CD1c-positive myeloid dendritic cell (primary cell): ENCODE measurements at regions not wholly inside any gene's neighbourhood (a gene's known extent, or its start where the extent isn't known, plus 50 kb on each side); places are given as distances from the start of the nearest gene placed in this dataset.

Source experiments
- DNase-seq: peaks from one replicate; pipeline ENCODE4 v3.0.0-alpha.2; 2016; ENCODE audit errors: extremely low spot score

DNA sequence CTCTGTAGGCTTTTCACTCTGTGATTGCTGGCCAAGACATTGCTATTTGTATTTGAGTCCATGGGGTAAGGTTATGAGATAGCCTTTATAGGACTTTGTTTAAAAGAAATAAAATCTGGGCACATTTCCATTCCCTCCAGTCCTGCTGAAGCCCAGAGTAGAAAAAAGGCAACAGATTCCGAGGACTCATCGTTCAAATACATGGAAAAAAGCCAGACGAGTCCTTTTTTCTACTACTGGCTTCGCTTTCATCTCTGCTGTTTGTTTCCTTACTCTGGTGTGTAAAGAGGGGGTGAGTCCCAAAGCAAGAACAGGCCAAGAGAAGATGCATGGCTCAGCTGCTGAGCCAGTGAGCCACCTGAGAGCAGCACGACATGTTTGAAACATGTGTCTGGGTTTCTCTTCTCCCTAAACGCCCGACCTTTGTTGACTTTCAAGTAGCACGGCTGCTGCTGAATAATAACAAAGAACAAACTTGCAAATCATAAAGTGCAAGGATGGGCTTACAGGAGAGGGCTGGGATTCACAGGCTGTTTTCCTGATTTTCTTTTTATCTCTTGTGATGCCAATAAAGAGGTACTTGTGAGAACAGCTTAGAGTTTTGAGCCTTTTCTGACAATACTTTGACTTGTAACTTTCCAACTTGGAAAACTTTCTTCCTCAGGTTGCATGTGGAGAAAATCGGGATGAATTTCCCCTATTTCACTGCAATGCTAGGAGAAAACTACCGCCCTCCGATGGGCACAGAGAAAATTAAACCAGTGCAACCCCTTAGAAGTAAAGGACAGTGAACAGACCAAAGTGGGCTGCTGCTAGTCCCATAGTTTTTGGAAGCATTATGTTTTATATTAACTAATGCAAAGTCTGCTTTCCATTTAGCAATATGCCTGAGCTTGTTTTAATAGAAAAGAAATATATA, 195.2 kb upstream of the RAG2 start:
- no peak for DNase-seq

DNA sequence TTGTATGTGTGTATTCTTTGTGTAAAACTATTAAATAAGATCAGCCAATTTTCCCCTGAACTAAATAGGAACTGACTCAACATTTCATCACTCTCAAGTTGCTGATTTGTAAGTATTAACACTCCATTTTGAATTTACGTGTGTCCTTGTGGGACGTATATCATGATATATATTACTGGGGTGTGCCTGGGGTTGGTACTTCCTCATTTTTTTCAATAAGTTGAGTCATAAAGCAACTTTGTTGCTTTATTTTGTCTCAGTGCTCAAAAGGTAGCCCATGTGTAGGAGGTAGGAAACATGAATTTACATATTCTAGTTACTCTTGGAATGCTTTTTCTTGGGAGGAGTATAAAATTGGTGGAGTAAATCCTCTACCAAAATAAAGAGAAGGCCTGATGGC, 193.9 kb upstream of the RAG2 start:
- no peak for DNase-seq

DNA sequence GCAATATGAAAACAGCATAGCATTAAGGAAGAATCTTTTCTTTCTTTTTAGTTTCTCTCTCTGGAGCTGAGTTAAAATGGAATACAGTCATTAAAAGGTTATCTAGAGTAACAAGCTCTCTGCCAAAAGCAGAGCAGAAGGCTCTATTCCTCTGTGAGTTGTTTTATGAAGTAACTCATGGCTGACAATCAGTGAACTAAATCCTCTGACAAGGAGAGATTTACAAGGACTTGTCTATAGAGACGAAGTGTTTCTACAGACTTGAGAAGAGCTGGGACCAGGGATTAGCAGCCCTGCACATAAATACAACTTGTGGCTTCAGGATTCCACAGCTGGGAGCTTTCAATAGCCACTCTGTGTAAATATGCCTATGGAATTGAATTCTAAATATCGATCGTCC, 192.5 kb upstream of the RAG2 start:
- no peak for DNase-seq

DNA sequence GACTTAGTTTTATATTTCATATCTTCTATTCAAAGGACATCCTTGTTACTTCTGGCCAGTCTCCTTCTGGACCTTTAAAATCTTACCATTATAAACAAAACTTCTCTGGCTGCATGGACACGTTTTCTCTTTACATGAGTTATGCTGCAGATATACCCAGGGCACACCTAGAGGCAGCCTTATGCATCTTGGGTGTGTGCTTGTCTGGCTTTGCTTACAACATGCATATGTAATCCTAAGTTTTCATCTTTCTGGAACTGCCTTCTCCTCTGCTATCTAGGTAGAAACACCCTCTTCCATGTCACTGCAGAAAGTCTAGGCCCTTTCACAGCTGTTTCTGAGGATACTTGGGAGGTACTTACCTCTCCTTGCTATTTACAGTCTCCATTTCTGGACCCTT, 185.8 kb upstream of the RAG2 start:
- DNase-seq: no peak

DNA sequence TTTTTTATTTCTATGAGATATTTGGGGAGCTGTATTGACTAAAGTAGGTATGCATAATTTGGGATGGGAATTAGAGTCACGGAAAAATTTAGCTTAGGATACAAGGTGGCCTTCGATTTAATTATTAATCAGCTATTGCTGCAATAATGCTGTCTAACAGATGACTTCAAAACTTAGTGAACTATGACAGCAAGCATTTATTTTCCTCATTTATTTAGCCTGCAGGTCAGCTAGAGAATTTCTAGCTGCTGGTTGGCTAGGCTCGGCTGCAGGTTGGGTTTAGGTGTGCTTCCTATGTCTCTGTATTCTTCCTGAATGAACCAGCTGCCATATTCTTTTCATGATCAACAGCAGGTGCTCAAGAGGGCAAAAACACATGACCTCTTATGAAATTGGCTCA, 181.8 kb upstream of the RAG2 start:
- DNase-seq: no peak

DNA sequence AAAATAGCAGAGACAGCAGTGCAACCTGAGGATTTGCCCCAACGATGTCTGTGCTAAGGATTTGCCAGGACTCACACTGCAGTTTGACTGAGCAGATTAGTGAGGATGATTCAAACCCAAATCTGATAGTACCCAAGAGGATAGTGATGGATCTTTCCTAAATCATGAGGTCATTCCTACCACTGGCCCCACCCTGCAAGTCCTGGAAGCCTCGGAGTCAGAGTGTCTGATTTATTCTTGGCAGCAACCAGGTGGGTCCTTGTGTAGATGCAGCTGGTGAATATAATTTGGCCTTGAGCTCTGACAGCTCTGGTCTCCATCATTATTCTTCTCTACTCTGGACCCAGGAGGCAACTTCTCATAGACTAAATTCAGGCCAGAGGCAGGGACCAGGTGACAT, 179.3 kb upstream of the RAG2 start:
- DNase-seq: no peak

DNA sequence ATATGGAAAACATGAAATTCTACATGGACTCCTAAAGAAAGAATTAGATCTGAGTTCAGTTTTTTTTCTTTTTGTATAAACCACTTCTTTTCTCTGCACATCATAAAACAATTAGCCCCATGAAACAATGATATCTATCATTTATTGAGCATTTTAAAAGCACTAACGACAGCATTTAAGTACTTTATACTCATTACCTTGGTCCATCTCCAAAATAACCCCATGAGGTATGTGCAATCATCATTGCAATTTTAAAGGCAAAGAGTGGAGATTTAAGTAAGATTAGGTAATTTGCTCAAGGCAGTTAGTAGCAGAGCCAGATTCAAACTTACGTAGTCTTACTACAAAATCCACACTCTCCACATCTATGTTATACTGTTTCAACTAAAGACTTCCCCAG, 177.7 kb upstream of the RAG2 start:
- DNase-seq: no peak

DNA sequence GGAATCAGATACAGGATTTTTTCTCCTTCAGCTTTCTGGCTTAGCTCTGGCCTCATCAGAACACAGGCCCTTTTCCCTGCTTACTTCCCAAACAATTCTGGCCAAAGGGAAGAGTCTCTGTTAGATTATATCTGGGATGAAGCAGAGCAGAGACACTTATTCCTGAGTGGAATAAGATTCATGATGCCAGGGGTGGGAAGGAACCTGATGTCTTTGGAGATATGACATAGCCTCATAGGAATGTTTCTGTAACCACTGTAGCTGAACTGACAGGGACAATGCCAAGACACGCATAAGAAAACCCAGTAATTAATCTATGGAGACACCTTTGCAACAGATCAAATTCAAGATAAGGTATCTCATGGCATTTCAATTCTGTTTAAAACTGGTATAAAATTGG, 177.1 kb upstream of the RAG2 start:
- no peak for DNase-seq

DNA sequence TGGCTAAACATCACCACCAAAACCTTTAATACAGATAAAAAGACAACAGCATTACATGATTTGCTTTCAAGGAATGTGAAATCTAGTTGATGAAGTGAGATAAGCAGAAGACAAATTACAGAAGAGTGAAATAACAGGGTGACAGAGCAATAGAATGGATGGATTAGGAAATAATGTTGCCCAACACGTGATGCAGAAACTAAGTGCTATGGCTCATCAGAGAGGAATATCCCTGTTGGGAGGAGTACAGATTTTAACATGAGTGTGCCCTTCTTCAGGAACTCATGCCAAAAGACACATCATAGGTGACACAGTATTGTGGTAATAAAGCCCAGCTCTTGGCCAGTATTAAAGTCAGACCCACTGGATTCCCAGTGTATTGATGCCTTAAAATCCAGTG, 176.6 kb upstream of the RAG2 start:
- DNase-seq: no peak

DNA sequence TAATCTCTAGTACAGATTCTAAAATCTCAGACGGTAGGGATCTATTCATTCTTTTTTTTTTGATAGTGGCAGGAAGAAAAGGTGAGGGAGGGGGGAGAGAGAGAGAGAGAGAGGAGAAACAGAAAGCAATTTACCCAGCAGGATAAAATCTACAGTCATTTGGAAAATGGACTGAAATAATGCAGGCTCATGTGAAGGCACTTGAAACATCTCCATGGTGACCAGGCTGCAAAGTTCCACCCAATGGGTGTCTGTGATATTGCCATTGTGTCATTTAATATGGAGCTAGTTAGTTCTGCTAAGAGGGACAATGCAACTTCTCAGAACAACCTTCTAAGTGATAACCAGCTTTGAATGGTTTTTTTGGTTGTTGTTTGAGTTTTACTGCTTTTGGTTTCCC, 165.2 kb upstream of the RAG2 start:
- DNase-seq: no peak

DNA sequence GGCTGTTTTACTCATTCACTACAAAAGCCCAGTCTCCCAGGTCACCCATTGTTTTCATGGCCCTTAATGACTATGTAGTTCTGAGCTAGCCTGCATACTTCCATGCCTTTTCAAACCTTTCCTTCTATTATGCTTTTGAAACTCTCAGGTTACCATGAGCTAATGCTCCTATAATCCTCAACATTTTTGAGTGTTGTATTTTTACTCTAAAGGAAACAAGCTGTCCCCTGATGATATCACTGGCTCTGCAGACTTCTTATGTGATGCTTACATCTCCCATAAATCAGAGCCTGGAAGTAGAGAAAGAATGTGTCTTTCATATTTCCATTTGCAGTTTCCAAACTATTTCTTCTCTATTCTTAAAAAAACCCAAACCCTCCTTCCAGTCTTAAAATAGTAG, 159.0 kb upstream of the RAG2 start:
- DNase-seq: no peak

DNA sequence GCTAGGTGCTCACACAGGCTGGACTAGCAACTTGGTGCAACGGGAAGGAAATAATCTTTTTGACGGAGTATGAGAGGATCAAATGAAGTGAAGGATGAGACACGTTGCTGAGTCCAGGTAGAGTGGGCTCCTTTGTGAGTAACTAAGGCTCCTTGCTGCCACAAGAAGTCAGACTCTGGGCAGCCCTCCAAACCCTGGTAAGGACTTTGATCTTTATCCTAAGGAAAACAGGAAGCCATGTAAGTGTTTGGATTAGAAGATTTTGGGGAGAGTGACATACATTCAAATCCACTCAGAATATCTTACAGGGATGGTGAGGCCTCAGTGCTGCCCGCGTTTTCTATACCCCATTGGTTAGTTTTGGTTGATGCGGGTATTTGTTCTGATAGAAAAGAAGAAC, 155.9 kb upstream of the RAG2 start:
- DNase-seq: no peak

DNA sequence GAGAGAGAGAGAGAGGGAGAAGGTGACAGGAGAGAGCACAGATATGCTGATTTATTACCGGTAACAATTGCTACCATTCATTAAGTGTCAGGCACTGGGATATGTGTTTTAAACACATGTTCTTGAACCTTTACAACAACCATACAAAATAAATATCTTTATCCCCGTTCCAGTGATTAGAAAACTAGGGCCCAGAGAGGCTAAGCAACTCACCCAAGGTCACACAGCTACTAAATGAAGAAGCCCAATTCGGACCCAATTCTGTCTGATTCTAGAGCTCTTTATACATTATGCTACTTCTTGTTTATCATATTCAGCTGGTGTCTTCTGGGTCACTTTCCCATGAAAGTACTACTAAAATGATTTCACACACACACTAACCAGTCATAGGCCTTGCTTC, 154.0 kb upstream of the RAG2 start:
- DNase-seq: no peak

DNA sequence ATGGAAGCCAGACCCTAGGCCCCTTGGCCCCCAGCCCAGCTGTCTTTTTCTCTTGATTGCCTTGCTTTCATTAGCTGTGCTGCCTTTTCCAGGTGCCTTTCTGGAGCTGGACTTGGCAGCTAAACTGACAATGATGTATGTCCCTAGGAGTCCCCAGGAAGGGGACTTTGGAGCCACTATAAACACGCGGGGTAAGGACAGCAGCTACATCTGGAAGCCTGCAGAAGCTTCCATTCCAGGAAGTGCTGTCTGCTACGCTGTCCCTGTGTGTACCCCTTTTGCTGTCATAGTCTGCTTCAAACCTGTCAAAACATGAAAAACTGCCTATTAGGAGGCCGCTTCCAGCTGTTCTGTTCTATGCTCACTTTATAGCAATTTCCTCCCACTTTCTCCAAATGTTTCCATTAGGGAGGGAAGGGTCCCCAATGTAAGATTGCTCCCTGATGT, 153.3 kb upstream of the RAG2 start:
- DNase-seq: no peak

DNA sequence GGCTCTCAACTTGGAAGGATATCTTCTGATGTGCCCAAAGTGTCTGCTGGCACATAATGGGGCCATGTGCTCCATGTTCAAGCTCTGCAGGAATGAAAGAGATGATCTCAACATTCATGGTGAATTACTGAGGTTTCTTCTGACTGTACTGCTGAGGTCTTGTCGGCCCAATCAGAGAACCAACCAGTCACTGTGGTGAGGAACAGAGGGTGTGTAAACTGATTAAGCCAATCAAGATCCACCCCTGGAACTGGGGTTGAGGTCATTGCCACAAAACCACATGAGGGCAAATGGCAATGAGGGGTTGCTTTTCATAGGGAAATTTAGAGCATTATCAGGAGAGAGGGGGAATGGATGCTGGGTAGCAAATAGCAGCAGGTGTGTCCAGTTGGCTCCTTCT, 152.3 kb upstream of the RAG2 start:
- no peak for DNase-seq

DNA sequence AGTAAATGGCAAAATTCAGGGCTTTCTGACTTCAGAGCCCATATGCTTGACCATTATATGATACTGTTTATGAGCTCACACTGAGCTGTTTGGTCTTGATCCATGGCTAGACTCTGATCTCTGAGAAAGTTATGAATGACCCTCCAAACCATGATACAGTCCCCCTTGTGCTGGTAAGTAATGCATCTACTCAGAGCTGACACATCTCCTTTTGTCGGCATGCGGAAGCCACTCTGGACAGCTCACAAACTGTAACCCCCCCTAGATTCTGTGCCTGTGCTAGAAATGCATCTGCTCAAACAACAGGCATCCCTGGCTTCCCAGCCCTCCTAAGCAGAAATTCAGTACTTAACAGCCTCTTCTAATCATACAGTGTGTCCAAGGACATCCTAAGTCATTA, 150.8 kb upstream of the RAG2 start:
- DNase-seq: no peak

DNA sequence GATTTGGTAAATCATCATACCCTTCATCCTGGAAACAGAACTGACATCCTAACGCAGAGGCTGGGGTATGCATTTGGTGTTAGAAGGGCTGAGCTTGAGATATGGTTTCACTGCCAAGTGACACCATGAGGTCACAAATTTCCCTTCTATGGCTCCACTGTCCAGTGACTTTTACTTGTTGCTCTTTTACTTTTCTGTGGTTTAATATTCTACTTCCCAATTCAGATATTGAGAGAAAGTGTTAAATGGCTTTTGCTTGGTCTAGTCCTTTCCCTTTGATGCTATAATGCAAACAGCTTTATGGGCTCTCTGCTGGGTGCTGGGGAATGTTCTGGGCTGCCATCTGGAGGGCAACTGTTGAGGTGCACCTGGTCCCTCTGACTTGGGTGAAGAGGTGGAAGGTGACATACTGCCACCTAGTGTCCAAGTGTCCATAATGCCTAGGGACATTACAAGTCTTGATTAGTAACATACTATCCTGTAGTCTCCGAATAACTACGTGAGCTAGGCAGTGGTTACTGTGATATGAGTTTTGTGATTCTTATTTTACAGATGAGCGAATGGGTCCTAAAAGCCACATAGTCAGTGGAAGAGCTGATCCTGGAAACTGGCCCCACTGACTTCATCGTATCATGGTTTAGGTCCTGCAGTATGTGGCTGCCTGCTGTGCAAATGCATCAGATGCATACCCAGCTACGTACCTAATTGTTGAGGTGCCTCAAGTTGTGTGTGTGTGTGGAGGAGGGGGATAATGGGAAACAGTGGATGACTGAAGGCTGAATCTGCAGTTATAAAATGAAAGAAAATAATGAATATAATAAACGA, 149.1 kb upstream of the RAG2 start:
- peak; percentile 92 for DNase-seq

DNA sequence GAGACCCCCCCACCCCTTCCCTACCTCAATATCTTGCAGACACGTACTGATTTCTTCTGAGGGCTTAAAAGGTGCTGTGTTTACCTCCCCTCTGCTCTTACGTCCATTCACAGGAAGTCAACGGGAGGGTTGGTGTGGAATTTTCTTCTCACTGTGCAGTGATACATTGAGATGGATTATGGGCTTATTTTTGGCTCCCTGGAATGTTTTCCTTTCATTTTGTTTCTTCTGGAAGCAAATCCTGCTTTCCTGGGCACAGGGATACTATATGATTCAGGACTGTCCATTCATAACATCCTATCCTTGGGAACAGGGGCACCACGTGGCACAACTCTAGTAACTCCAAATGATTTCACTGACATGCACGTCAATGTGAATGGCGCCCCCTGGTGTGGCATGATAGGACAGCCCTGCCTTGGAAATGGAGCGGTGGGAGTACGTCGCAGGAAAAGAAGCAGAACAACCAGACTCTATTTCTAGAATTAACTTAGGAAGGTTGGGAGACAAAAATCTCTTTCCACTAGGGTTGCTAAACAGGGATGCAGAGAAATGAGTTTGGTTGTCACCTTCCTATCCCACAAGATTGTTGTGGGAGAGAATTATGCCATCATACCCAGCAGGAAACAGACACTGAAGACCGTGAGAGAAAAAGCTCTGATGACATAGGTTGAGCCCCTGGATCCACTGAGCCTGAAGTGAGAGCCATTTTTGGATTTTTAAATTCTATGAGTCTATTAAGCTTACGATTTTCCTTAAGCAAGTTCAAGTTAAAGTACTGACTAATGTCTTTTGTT, 146.5 kb upstream of the RAG2 start:
- DNase-seq: peak; percentile 84

DNA sequence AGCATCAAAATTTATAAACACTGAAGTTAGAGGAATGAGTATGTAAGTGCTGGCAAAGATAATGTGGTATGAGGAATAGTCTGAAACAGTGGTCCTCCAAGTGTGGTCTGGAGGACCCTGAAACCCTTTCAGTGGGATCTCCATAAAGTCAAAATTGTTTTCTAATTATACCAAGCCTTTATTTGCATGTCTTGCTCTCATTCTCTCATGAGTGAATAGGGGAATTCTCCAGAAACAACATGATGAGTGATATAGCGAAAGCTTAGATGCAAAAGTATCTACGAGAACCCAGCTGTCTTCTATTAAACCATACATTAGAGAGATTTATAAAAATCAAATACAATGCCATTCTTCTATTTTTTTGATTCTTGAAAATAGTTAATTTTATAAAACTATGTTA, 145.0 kb upstream of the RAG2 start:
- no peak for DNase-seq

DNA sequence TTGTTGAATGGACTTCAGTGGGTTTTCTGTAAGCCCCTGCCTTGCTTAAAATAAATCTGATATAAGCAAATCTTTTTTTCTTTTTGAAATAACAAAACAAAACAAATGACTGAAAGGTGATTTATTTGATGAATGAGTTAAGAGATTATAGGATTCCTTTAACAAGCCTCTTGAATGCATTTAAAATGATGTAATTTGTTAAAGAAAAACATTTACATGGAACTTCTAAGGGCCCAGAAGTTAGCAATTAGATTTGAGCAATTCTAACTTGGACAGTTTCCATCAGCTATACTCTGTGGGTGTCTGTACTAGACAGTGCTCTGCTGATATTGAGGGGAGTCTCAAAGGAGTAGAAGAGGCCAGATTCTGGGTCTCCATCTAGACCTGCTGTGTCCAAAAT, 143.5 kb upstream of the RAG2 start:
- no peak for DNase-seq

DNA sequence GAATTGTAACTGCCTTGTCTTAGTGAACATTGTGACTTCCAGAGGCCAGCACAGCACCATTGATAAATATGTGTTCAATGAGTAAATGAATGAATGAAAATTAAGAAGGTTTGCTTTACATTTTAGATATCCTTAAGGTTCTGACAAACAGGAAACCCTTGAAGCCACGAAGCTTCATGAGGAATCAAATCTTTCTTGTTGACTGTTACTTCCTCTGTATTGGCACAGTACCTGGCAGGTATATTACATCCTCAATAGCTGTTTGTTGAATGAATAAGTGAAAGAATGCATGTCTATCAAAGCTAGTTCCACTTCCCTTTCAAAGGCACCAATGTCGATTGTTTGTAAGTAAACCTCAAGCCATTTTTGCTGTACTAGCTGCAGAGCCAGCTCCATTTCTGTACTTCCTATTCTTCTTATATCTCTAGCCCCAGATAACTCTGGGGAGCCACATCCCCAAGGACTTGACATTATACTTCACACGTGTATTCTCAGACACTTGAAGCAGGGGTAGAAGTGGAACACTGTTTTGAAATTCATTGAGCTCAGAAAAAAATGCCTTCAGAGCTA, 140.3 kb upstream of the RAG2 start:
- DNase-seq: no peak

DNA sequence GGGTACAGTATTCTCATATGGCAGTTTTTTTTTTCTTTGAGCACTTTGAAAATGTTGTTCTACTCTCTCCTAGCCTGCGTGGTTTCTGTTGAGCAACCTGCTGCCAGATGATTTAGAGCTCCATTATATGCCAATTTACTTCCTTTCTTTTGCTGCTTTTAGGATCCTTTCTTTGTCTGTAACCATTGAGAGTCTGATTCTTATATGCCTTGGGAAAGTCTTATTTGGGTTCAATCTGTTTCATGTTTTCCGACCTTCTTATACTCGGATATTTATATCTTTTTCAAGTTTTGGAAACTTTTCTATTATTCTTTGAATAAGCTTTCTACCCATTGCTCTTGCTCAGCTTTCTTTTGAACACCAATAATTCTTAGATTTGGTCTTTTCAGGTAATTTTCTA, 138.1 kb upstream of the RAG2 start:
- DNase-seq: no peak
